HG03378 (cell line): ENCODE measurements at regions not wholly inside any gene's neighbourhood (a gene's known extent, or its start where the extent isn't known, plus 50 kb on each side); places are given as distances from the start of the nearest gene placed in this dataset.

ENCODE experiments used
- ATAC-seq: cut with Tn5 transposase; IDR thresholded peaks from one replicate; pipeline ENCODE4 v1.9.1; 2021; ENCODE audit warnings: mild to moderate bottlenecking, moderate library complexity; ENCODE audit not compliant: unreplicated experiment

- ATAC-seq, result peak; percentile 81
Measured at GRCh38 chr5:120388016-120388781, 75.9 kb upstream of the PRR16 start.

- ATAC-seq, result no peak
Measured at GRCh38 chr5:120394259-120394658, 69.8 kb upstream of the PRR16 start.

GRCh38 chr5:120396186-120396585, 67.9 kb upstream of the PRR16 start:
- ATAC-seq, result no peak

- ATAC-seq, result no peak
Measured at GRCh38 chr5:120400356-120400755, 63.7 kb upstream of the PRR16 start.

- ATAC-seq, result no peak
Measured at GRCh38 chr5:120402606-120403005, 61.5 kb upstream of the PRR16 start.

GRCh38 chr5:120405286-120405864, 58.7 kb upstream of the PRR16 start:
- peak; percentile 57 for ATAC-seq

- peak; percentile 61 for ATAC-seq
Measured at GRCh38 chr5:120405923-120406322, 58.2 kb upstream of the PRR16 start.

GRCh38 chr5:120413686-120414085, 50.4 kb upstream of the PRR16 start:
- no peak for ATAC-seq
